HG03439 (cell line): ENCODE measurements at regions not wholly inside any gene's neighbourhood (a gene's known extent, or its start where the extent isn't known, plus 50 kb on each side); places are given as distances from the start of the nearest gene placed in this dataset.

ENCODE experiments used
- ATAC-seq: cut with Tn5 transposase; IDR thresholded peaks from one replicate; pipeline ENCODE4 v1.9.1; 2021; ENCODE audit warnings: mild to moderate bottlenecking, moderate library complexity; ENCODE audit not compliant: unreplicated experiment

DNA sequence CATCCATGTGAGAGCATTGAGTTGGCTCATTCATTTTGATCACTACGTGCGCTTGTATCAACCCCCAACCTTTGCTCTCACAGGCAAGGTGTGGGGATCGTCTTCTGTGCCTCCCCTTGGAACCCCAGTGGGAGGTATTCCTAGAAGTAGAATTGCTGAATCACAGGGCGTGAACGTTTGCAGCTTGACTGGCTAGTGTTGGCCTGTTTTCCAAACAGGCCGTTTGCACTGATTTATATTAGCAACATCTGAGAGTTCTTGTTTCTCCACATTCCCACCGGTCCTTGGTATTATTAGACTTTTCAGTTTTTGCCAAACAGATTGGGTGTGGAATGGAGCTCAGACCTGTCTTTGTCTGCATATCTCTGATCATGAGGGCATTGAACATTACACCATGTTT is 288.6 kb upstream of the PWP1 start:
- ATAC-seq, result no peak

GRCh38 chr12:107397890-107398500 is 287.6 kb upstream of the PWP1 start:
- no peak for ATAC-seq

DNA sequence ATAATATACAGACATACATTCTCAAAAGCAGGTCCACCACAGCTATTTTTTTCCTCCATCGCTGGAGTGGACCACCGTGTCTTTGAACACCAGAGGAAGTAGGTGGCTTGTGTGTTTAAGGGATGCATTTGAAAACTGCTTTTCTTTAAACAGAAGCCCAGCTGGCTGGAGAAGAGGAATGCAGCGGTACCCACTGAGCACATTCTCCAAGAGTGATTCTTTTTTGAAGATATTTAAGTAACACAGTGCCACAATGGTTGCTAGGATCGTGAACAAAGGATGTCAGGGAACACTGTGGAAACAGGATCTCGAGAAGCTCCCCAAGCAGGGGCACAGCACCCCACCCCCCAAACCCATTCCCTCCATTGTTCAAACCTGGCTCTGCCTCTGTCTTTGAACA is 286.6 kb upstream of the PWP1 start:
- ATAC-seq, result no peak

- ATAC-seq, result no peak
These were observed 284.7 kb upstream of the PWP1 start for GRCh38 chr12:107400686-107401447.

DNA sequence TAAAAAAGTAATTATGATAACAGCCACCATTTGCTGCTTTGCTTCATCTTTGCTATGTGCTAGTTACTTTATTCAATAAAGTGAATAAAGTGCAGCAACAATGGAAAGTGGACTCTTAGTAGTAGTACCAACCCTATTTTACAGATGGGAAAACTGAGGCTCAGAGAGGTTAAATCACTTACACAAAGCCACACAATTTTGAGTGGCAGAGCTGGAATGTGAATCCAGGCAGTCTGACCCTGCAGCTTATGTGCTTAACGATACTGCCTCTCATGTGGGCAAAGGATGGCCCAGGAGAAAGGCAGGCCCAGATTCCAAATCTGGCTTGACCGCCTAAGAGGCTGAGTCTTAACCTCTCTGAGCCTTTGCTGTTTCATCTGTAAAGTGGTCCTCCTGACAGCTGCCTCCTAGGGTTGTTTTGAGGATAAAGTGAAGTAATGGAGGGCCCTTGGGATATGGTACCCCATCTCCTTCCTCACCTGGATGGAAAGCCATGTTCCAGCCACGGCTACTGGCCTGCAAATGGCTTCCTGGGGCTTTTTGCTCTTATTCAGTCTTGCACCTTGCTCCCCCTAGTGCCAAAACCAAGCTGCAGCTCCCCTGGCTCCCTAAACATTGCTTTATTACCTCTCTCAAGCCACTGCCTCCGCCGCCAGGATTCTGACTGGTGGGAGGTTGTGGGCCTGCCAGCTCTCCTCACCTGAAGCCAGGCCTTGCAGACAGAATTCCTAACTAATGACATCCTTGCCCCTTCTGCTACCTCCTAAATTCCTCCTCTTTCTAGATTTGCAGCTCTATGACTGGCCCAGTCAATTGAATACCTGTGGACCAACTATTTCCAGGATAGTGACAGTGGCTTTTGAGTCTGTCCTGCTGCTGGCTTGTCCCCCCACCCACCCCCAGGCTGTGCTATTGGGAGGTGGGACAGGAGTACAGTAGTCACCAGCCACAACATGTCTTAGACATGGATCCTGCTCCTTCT is 283.3 kb upstream of the PWP1 start:
- ATAC-seq, result no peak

GRCh38 chr12:107404981-107405380 is 280.6 kb upstream of the PWP1 start:
- no peak for ATAC-seq

DNA sequence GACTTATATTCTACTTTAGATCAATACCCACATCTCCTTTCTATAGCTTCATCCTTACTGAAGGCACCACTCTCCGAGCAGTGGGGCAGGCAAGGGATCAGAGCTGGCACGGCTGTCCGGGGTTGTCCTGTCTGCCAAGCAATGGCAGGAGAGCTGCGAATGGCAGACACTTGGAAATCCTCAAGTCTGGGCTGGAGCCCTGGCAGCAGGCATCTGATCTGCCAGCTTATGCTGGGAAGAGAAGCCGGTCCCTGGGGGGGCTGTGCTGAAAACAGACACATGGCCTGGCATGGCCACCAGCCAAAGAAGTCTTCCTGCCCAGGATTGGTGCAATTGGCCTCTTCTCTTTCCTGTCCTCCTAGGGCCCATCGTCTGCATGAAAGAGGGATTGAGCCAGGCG is 280.2 kb upstream of the PWP1 start:
- ATAC-seq, result no peak

- ATAC-seq, result no peak
These were observed 278.7 kb upstream of the PWP1 start for GRCh38 chr12:107406932-107407331.

DNA sequence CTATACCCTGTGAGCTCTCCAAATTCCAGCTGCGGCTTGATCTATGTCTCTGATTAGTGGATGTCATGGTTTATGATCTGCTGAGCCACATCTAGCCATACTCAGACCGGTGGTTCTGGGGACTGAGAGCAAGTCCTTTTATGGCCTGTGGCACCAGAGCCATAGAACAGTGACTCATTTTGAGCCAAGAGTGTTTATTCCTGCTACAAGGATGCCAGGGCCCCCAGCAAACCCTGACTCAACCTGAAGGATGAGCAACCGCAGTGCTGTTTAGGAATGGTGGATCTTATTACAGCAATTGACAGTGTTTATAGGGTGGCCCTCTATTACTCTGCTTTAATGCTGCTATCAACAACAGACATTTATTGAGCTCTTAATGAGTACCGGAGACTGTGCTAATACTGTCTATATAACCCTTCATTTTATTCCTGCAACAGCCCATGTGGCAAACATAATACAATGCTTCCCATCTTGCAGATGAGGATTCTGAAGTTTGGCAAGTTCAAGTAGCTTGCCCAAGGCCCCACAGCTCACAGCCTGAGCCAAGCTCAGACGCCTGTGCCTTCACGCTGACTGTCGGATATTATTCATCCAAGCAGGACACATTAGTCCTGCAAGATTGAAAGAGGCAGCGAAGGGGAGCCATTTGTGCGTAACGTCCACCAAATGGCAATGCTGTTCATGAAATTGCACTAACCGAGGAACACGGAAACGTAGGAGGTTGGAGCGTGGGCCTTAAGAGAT is 273.6 kb upstream of the PWP1 start:
- ATAC-seq, result no peak

- no peak for ATAC-seq
These were observed 270.5 kb upstream of the PWP1 start for GRCh38 chr12:107415071-107415470.

GRCh38 chr12:107415834-107416233 is 269.8 kb upstream of the PWP1 start:
- ATAC-seq, result no peak

DNA sequence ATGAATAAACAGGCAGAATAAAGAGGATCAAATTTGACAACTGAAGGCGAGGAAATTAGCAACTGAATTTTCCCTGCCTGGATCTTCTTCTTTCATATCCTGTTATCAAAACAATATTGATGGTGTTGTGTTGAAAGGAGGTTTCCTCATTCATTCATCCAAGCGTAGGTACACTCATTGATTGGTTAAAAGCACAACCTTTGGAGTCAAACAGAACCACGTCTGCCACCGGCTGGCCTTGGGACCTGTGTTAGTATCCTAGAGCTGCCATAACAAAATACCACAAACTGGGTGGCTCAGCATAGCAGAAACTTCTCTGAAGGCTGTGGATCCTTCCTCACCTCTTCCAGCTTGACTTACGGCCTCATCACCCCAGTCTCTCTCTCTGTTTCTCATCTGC is 268.6 kb upstream of the PWP1 start:
- no peak for ATAC-seq

- no peak for ATAC-seq
These were observed 266.6 kb upstream of the PWP1 start for GRCh38 chr12:107418981-107419380.

- ATAC-seq, result no peak
These were observed 262.1 kb upstream of the PWP1 start for GRCh38 chr12:107423531-107423930.

- no peak for ATAC-seq
These were observed 256.4 kb upstream of the PWP1 start for GRCh38 chr12:107429006-107429705.

GRCh38 chr12:107431942-107432341 is 253.7 kb upstream of the PWP1 start:
- ATAC-seq, result no peak

GRCh38 chr12:107435072-107435471 is 250.5 kb upstream of the PWP1 start:
- ATAC-seq, result no peak

- ATAC-seq, result no peak
These were observed 250.1 kb upstream of the PWP1 start for GRCh38 chr12:107435520-107435919.

DNA sequence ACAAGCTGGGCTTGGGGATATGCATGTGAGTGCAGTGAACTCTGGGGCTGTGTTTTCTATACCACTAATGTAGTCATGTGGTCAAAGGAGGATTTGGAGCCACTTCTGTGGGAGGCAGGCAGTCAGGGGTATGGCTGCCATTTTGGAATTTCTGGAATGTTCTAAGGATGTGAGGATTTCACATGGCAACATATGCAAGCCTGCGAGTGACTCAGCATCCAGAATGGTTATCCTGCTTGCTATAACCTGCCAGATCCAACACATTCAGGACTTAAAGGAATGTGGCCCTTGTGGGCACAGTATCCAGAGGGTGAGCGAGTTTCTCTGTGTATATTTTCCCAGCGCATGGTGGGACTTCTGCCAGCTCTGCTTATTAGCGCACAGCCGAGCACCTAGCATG is 249.2 kb upstream of the PWP1 start:
- ATAC-seq, result no peak

DNA sequence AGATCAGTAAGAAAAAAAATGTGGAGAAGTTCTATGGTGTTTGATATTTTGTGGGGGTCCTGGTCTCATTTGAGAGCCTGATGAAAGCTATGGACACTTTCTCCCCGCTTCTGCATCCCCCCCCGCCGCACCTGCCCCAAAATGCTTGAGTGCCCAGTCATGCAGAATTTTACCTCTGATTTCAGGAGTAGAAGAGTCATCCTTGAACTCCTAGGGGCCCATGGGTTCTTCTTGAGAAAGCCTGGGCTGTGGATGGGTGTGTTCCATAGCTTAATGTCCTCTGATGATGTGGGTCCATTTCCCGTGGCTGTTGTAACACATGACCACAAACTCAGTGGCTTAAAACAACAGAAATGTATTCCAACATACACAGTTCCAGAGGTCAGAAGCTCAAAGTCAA is 248.8 kb upstream of the PWP1 start:
- ATAC-seq, result no peak
